SH-SY5Y (cell line): ENCODE measurements at regions not wholly inside any gene's neighbourhood (a gene's known extent, or its start where the extent isn't known, plus 50 kb on each side); places are given as distances from the start of the nearest gene placed in this dataset.

ENCODE experiments used
- GATA2 ChIP-seq: IDR thresholded peaks from 2 replicates; pipeline ENCODE4 v1.6.1; 2011; ENCODE audit warnings: mild to moderate bottlenecking, low read depth, low read length
- GATA3 ChIP-seq: IDR thresholded peaks from 2 replicates; pipeline ENCODE4 v1.6.1; 2011; ENCODE audit warnings: low read depth, mild to moderate bottlenecking, low read length, moderate library complexity

GRCh38 chr18:43775591-43775990 lies 498.3 kb upstream of the SYT4 start:
- TF ChIP-seq GATA2: no peak
- no peak for TF ChIP-seq GATA3
